HL-60 (cell line): ENCODE measurements at regions not wholly inside any gene's neighbourhood (a gene's known extent, or its start where the extent isn't known, plus 50 kb on each side); places are given as distances from the start of the nearest gene placed in this dataset.

Experiments
- DNase-seq, 2 experiments: peaks; one replicate each; pipeline ENCODE4 v3.0.0-alpha.2; 2010 to 2020; ENCODE audit warnings: low read depth in 1 of 2, low spot score in 1 of 2
- H3K27ac ChIP-seq: fragments of 250-450 bp; sonication (Bioruptor Pico); replicated peaks from 2 replicates; pipeline ENCODE4 v1.5.1; 2020; ENCODE audit warnings: mild to moderate bottlenecking, moderate library complexity
- H3K27me3 ChIP-seq: fragments of 250-450 bp; sonication (Bioruptor Pico); 2 replicates; pipeline ENCODE4 v1.5.1; 2021; ENCODE audit warnings: mild to moderate bottlenecking, moderate library complexity; ENCODE audit not compliant: insufficient read depth, poor library complexity, severe bottlenecking
- H3K4me3 ChIP-seq: replicated peaks from 2 replicates; pipeline ENCODE4 v1.5.1; 2011; ENCODE audit warnings: mild to moderate bottlenecking, control low read depth, low read length; ENCODE audit not compliant: insufficient read depth
- CTCF ChIP-seq: IDR thresholded peaks from one replicate; pipeline ENCODE4 v1.5.1; 2011; ENCODE audit warnings: low read length, control low read depth, inconsistent platforms; ENCODE audit not compliant: insufficient read depth
- GABPA ChIP-seq: IDR thresholded peaks from 2 replicates; pipeline ENCODE4 v1.6.1; 2012; ENCODE audit warnings: low read depth
- POLR2AphosphoS5 ChIP-seq: IDR thresholded peaks from 2 replicates; pipeline ENCODE4 v1.6.1; 2012; ENCODE audit warnings: low read depth
- SPI1 ChIP-seq: IDR thresholded peaks from 2 replicates; pipeline ENCODE4 v1.6.1; 2012; ENCODE audit warnings: low read depth, mild to moderate bottlenecking, borderline replicate concordance
- TF ChIP-seq, protein P1 (sequence below): IDR thresholded peaks from 2 replicates; pipeline ENCODE4 v1.6.1; 2012; ENCODE audit warnings: low read depth; ENCODE audit not compliant: insufficient replicate concordance

GRCh38 chr16:54589326-54589725 is 302.7 kb upstream of the IRX3 start:
- Histone ChIP-seq H3K4me3 (no peak overlapping the region), H3K27me3 (no peaks in the 10 kb centered on the region), H3K27ac (no peak overlapping the region)
- TF ChIP-seq CTCF (no peak), POLR2AphosphoS5 (no peak), GABPA (no peak), SPI1 (no peak)
- TF ChIP-seq, protein P1, sequence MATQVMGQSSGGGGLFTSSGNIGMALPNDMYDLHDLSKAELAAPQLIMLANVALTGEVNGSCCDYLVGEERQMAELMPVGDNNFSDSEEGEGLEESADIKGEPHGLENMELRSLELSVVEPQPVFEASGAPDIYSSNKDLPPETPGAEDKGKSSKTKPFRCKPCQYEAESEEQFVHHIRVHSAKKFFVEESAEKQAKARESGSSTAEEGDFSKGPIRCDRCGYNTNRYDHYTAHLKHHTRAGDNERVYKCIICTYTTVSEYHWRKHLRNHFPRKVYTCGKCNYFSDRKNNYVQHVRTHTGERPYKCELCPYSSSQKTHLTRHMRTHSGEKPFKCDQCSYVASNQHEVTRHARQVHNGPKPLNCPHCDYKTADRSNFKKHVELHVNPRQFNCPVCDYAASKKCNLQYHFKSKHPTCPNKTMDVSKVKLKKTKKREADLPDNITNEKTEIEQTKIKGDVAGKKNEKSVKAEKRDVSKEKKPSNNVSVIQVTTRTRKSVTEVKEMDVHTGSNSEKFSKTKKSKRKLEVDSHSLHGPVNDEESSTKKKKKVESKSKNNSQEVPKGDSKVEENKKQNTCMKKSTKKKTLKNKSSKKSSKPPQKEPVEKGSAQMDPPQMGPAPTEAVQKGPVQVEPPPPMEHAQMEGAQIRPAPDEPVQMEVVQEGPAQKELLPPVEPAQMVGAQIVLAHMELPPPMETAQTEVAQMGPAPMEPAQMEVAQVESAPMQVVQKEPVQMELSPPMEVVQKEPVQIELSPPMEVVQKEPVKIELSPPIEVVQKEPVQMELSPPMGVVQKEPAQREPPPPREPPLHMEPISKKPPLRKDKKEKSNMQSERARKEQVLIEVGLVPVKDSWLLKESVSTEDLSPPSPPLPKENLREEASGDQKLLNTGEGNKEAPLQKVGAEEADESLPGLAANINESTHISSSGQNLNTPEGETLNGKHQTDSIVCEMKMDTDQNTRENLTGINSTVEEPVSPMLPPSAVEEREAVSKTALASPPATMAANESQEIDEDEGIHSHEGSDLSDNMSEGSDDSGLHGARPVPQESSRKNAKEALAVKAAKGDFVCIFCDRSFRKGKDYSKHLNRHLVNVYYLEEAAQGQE, result no peak
- no peak for DNase-seq

GRCh38 chr16:54588026-54588425 is 301.4 kb upstream of the IRX3 start:
- H3K27ac ChIP-seq, result no peak overlapping the region
- no peak for DNase-seq
- no peak for TF ChIP-seq POLR2AphosphoS5
- TF ChIP-seq CTCF, result no peak
- no peak for TF ChIP-seq SPI1
- TF ChIP-seq, protein P1, result no peak
- no peak for TF ChIP-seq GABPA
- no peaks in the 10 kb centered on the region for H3K27me3 ChIP-seq
- H3K4me3 ChIP-seq, result no peak overlapping the region

- Histone ChIP-seq H3K27me3 (no peaks in the 10 kb centered on the region), H3K4me3 (no peak overlapping the region), H3K27ac (no peak overlapping the region)
- no peak for DNase-seq
- TF ChIP-seq GABPA (no peak), SPI1 (no peak), POLR2AphosphoS5 (no peak), CTCF (no peak)
- TF ChIP-seq, protein P1, result no peak
These were observed 300.6 kb upstream of the IRX3 start for GRCh38 chr16:54587176-54587515.
